Skeletal muscle tissue (tissue), 3 donors: ENCODE measurements at regions not wholly inside any gene's neighbourhood (a gene's known extent, or its start where the extent isn't known, plus 50 kb on each side); places are given as distances from the start of the nearest gene placed in this dataset.

Source experiments
- H3K27ac ChIP-seq: one replicate; pipeline ENCODE4 v1.7.0; 2013; ENCODE audit warnings: mild to moderate bottlenecking, low read depth, low read length, inconsistent platforms
- H3K27me3 ChIP-seq, 3 donors: one replicate each; pipeline ENCODE4 v1.7.0; 2013; ENCODE audit warnings: low read length in 3 of 3; ENCODE audit not compliant: control insufficient read depth in 3 of 3, insufficient read depth in 3 of 3
- H3K36me3 ChIP-seq, 3 donors: one replicate each; pipeline ENCODE4 v1.7.0; 2013; ENCODE audit warnings: low read length in 3 of 3; ENCODE audit not compliant: control insufficient read depth in 3 of 3, insufficient read depth in 3 of 3
- H3K4me1 ChIP-seq, 3 donors: one replicate each; pipeline ENCODE4 v1.7.0; 2013; ENCODE audit warnings: low read length in 3 of 3, mild to moderate bottlenecking in 3 of 3; ENCODE audit not compliant: control insufficient read depth in 3 of 3, insufficient read depth in 3 of 3
- H3K4me3 ChIP-seq, 3 donors: one replicate each; pipeline ENCODE4 v1.7.0; 2013; ENCODE audit warnings: low read length in 3 of 3
- H3K9ac ChIP-seq, 3 donors: one replicate each; pipeline ENCODE4 v1.7.0; 2013; ENCODE audit warnings: low read length in 3 of 3, mild to moderate bottlenecking in 3 of 3, moderate library complexity in 2 of 3, low read depth in 1 of 3
- H3K9me3 ChIP-seq, 3 donors: one replicate each; pipeline ENCODE4 v1.7.0; 2013; ENCODE audit warnings: low read length in 3 of 3; ENCODE audit not compliant: control insufficient read depth in 3 of 3
- donor health status: Osteomylitis.

- H3K27me3 ChIP-seq, result peaks cover 3 to 27% (median 20%) of the 10 kb centered on the region in 3 donors
- H3K36me3 ChIP-seq, result no peaks in the 10 kb centered on the region
- no peak overlapping the region for H3K4me3 ChIP-seq
- no peak overlapping the region for H3K9ac ChIP-seq
- peaks cover 0 to 3% (median 2%) of the 10 kb centered on the region in 3 donors for H3K4me1 ChIP-seq
- H3K27ac ChIP-seq, result no peak overlapping the region
- H3K9me3 ChIP-seq, result no peaks in the 10 kb centered on the region
Observed at GRCh38 chr18:47415881-47416280, 164.4 kb upstream of the SKOR2 start.

- no peaks in the 10 kb centered on the region for H3K9me3 ChIP-seq
- H3K27ac ChIP-seq, result no peak overlapping the region
- no peak overlapping the region for H3K9ac ChIP-seq
- peaks cover 0 to 3% (median 2%) of the 10 kb centered on the region in 3 donors for H3K4me1 ChIP-seq
- H3K4me3 ChIP-seq, result no peak overlapping the region
- H3K36me3 ChIP-seq, result no peaks in the 10 kb centered on the region
- peaks cover 3 to 23% (median 20%) of the 10 kb centered on the region in 3 donors for H3K27me3 ChIP-seq
Observed at GRCh38 chr18:47413327-47413726, 161.9 kb upstream of the SKOR2 start.

GRCh38 chr18:47412924-47413323, 161.5 kb upstream of the SKOR2 start:
- H3K9ac ChIP-seq, result no peak overlapping the region
- peaks cover 0 to 3% (median 2%) of the 10 kb centered on the region in 3 donors for H3K4me1 ChIP-seq
- no peaks in the 10 kb centered on the region for H3K9me3 ChIP-seq
- no peak overlapping the region for H3K27ac ChIP-seq
- H3K4me3 ChIP-seq, result no peak overlapping the region
- H3K36me3 ChIP-seq, result no peaks in the 10 kb centered on the region
- peaks cover 3 to 20% (median 19%) of the 10 kb centered on the region in 3 donors for H3K27me3 ChIP-seq

GRCh38 chr18:47411159-47411558, 159.7 kb upstream of the SKOR2 start:
- H3K27ac ChIP-seq, result no peak overlapping the region
- H3K9me3 ChIP-seq, result no peaks in the 10 kb centered on the region
- H3K4me3 ChIP-seq, result no peak overlapping the region
- no peak overlapping the region for H3K9ac ChIP-seq
- peaks cover 0 to 3% (median 2%) of the 10 kb centered on the region in 3 donors for H3K4me1 ChIP-seq
- peaks cover 0 to 15% (median 8%) of the 10 kb centered on the region in 3 donors for H3K27me3 ChIP-seq
- no peaks in the 10 kb centered on the region for H3K36me3 ChIP-seq

- Histone ChIP-seq H3K36me3 (no peaks in the 10 kb centered on the region), H3K4me3 (no peak overlapping the region), H3K27ac (no peak overlapping the region), H3K9me3 (no peaks in the 10 kb centered on the region), H3K4me1 (peaks cover 0 to 3% (median 2%) of the 10 kb centered on the region in 3 donors), H3K9ac (no peak overlapping the region), H3K27me3 (peaks cover 0 to 10% (median 5%) of the 10 kb centered on the region in 3 donors)
Observed at GRCh38 chr18:47410139-47410538, 158.7 kb upstream of the SKOR2 start.

- no peak overlapping the region for H3K4me3 ChIP-seq
Observed at GRCh38 chr18:47409519-47409918, 158.1 kb upstream of the SKOR2 start.

GRCh38 chr18:47407736-47408135, 156.3 kb upstream of the SKOR2 start:
- Histone ChIP-seq H3K4me1 (peaks cover 0 to 3% (median 2%) of the 10 kb centered on the region in 3 donors), H3K36me3 (no peaks in the 10 kb centered on the region), H3K4me3 (no peak overlapping the region), H3K27ac (no peak overlapping the region), H3K9ac (no peak overlapping the region), H3K9me3 (no peaks in the 10 kb centered on the region), H3K27me3 (peaks cover 0 to 4% (median 0%) of the 10 kb centered on the region in 3 donors)

More at GRCh38 chr18:47409519-47409918, 158.1 kb upstream of the SKOR2 start:
- no peaks in the 10 kb centered on the region for H3K9me3 ChIP-seq
- peaks cover 0 to 14% (median 5%) of the 10 kb centered on the region in 3 donors for H3K27me3 ChIP-seq
- H3K27ac ChIP-seq, result no peak overlapping the region
- no peaks in the 10 kb centered on the region for H3K36me3 ChIP-seq
- H3K4me1 ChIP-seq, result peaks cover 0 to 3% (median 2%) of the 10 kb centered on the region in 3 donors
- H3K9ac ChIP-seq, result no peak overlapping the region

GRCh38 chr18:47404845-47405244, 153.4 kb upstream of the SKOR2 start:
- no peak overlapping the region for H3K9ac ChIP-seq
- no peaks in the 10 kb centered on the region for H3K9me3 ChIP-seq
- peaks cover 0 to 4% (median 1%) of the 10 kb centered on the region in 3 donors for H3K27me3 ChIP-seq
- no peak overlapping the region for H3K27ac ChIP-seq
- H3K4me3 ChIP-seq, result no peak overlapping the region
- H3K36me3 ChIP-seq, result no peaks in the 10 kb centered on the region
- no peaks in the 10 kb centered on the region for H3K4me1 ChIP-seq

GRCh38 chr18:47403949-47404348, 152.5 kb upstream of the SKOR2 start:
- Histone ChIP-seq H3K9me3 (no peaks in the 10 kb centered on the region), H3K9ac (no peak overlapping the region), H3K27ac (no peak overlapping the region), H3K36me3 (no peaks in the 10 kb centered on the region), H3K4me3 (no peak overlapping the region), H3K4me1 (no peaks in the 10 kb centered on the region), H3K27me3 (peaks cover 3 to 5% (median 4%) of the 10 kb centered on the region in 3 donors)

- Histone ChIP-seq H3K4me3 (no peak overlapping the region), H3K27ac (no peak overlapping the region), H3K4me1 (no peaks in the 10 kb centered on the region), H3K9ac (no peak overlapping the region), H3K36me3 (no peaks in the 10 kb centered on the region), H3K9me3 (no peaks in the 10 kb centered on the region), H3K27me3 (peaks cover 3 to 6% (median 5%) of the 10 kb centered on the region in 3 donors)
Observed at GRCh38 chr18:47403317-47403716, 151.9 kb upstream of the SKOR2 start.
